Glomerular visceral epithelial cell (primary cell): ENCODE measurements at regions not wholly inside any gene's neighbourhood (a gene's known extent, or its start where the extent isn't known, plus 50 kb on each side); places are given as distances from the start of the nearest gene placed in this dataset.

ENCODE experiments used
- DNase-seq: peaks from one replicate; pipeline ENCODE4 v3.0.0-alpha.2; 2016; ENCODE audit errors: extremely low spot score

- DNase-seq = no peak
These were observed 81.7 kb upstream of the MSI2 start for GRCh38 chr17:57174591-57174990.

GRCh38 chr17:57178839-57179238 is 77.5 kb upstream of the MSI2 start:
- no peak for DNase-seq

GRCh38 chr17:57182621-57183020 is 73.7 kb upstream of the MSI2 start:
- no peak for DNase-seq

- DNase-seq = no peak
These were observed 69.9 kb upstream of the MSI2 start for GRCh38 chr17:57186226-57187019.

- DNase-seq = no peak
These were observed 68.9 kb upstream of the MSI2 start for GRCh38 chr17:57187391-57187790.

GRCh38 chr17:57195785-57196460 is 60.4 kb upstream of the MSI2 start:
- DNase-seq = peak; percentile 8

GRCh38 chr17:57197466-57198071 is 58.8 kb upstream of the MSI2 start:
- DNase-seq = no peak

GRCh38 chr17:57201481-57201880 is 54.8 kb upstream of the MSI2 start:
- no peak for DNase-seq

GRCh38 chr17:57203040-57203439 is 53.3 kb upstream of the MSI2 start:
- DNase-seq = no peak
